H9 (cell line): ENCODE measurements at regions not wholly inside any gene's neighbourhood (a gene's known extent, or its start where the extent isn't known, plus 50 kb on each side); places are given as distances from the start of the nearest gene placed in this dataset.

Experiments
- DNase-seq: peaks from one replicate; pipeline ENCODE4 v3.0.0-alpha.2; 2017
- H2AFZ ChIP-seq: one replicate; pipeline ENCODE4 v1.6.1; 2013; ENCODE audit warnings: mild to moderate bottlenecking, low read length, control low read depth, moderate library complexity
- H2AK5ac ChIP-seq: 2 replicates; pipeline ENCODE4 v1.6.1; 2013; ENCODE audit warnings: low read length, control low read depth, mixed read lengths; ENCODE audit not compliant: insufficient read length
- H2BK120ac ChIP-seq: one replicate; pipeline ENCODE4 v1.6.1; 2013; ENCODE audit warnings: low read depth, mild to moderate bottlenecking, low read length, control low read depth, inconsistent platforms; ENCODE audit not compliant: poor library complexity, severe bottlenecking
- H2BK12ac ChIP-seq: 2 replicates; pipeline ENCODE4 v1.6.1; 2013; ENCODE audit warnings: low read length, control low read depth, mixed read lengths, low read depth; ENCODE audit not compliant: insufficient read length
- H2BK15ac ChIP-seq: 2 replicates; pipeline ENCODE4 v1.6.1; 2013; ENCODE audit warnings: low read depth, low read length, control low read depth
- H2BK20ac ChIP-seq: one replicate; pipeline ENCODE4 v1.6.1; 2013; ENCODE audit warnings: low read depth, mild to moderate bottlenecking, low read length, control low read depth, inconsistent platforms; ENCODE audit not compliant: poor library complexity, severe bottlenecking
- H2BK5ac ChIP-seq: 2 replicates; pipeline ENCODE4 v1.6.1; 2013; ENCODE audit warnings: low read length, control low read depth, mixed read lengths; ENCODE audit not compliant: insufficient read length
- H3K14ac ChIP-seq: 2 replicates; pipeline ENCODE4 v1.6.1; 2013; ENCODE audit warnings: low read length, control low read depth; ENCODE audit not compliant: insufficient read depth
- H3K18ac ChIP-seq: 2 replicates; pipeline ENCODE4 v1.6.1; 2013; ENCODE audit warnings: low read depth, mild to moderate bottlenecking, mixed read lengths, low read length, control low read depth; ENCODE audit not compliant: insufficient read length
- H3K23ac ChIP-seq: 2 replicates; pipeline ENCODE4 v1.6.1; 2013; ENCODE audit warnings: low read length, control low read depth, mixed read lengths, low read depth; ENCODE audit not compliant: insufficient read length
- H3K23me2 ChIP-seq: 2 replicates; pipeline ENCODE4 v1.6.1; 2013; ENCODE audit warnings: low read depth, mild to moderate bottlenecking, mixed read lengths, low read length, control low read depth; ENCODE audit not compliant: insufficient read length, poor library complexity, severe bottlenecking
- H3K27ac ChIP-seq: 2 replicates; pipeline ENCODE4 v1.5.1; 2013; ENCODE audit warnings: low read length, control low read depth, mixed read lengths, low read depth; ENCODE audit not compliant: insufficient read length
- H3K27me3 ChIP-seq: 2 replicates; pipeline ENCODE4 v1.6.1; 2013; ENCODE audit warnings: low read length, control low read depth, inconsistent platforms; ENCODE audit not compliant: insufficient read depth
- H3K4ac ChIP-seq: 2 replicates; pipeline ENCODE4 v1.6.1; 2013; ENCODE audit warnings: low read depth, mild to moderate bottlenecking, control low read depth, inconsistent platforms, low read length, moderate library complexity
- H3K4me1 ChIP-seq: 2 replicates; pipeline ENCODE4 v1.6.1; 2013; ENCODE audit warnings: low read length, control low read depth, inconsistent platforms; ENCODE audit not compliant: insufficient read depth
- H3K4me2 ChIP-seq: 2 replicates; pipeline ENCODE4 v1.6.1; 2013; ENCODE audit warnings: low read length, control low read depth, mixed read lengths; ENCODE audit not compliant: insufficient read length, insufficient read depth
- H3K56ac ChIP-seq: 2 replicates; pipeline ENCODE4 v1.6.1; 2013; ENCODE audit warnings: low read depth, mild to moderate bottlenecking, mixed read lengths, low read length, control low read depth; ENCODE audit not compliant: insufficient read length
- H3K79me1 ChIP-seq: 2 replicates; pipeline ENCODE4 v1.6.1; 2013; ENCODE audit warnings: low read depth, mild to moderate bottlenecking, moderate library complexity, low read length, control low read depth, inconsistent platforms; ENCODE audit not compliant: insufficient read depth, poor library complexity, severe bottlenecking
- H3K79me2 ChIP-seq: 2 replicates; pipeline ENCODE4 v1.6.1; 2013; ENCODE audit warnings: low read length, control low read depth, inconsistent platforms; ENCODE audit not compliant: insufficient read depth
- H3K9ac ChIP-seq: 2 replicates; pipeline ENCODE4 v1.6.1; 2013; ENCODE audit warnings: low read length, control low read depth, mixed read lengths; ENCODE audit not compliant: insufficient read length; ENCODE audit errors: extremely low read depth
- H3K9me3 ChIP-seq: one replicate; pipeline ENCODE4 v1.6.1; 2013; ENCODE audit warnings: low read depth, low read length, inconsistent platforms; ENCODE audit not compliant: control insufficient read depth
- H3T11ph ChIP-seq: one replicate; pipeline ENCODE4 v1.6.1; 2013; ENCODE audit warnings: mild to moderate bottlenecking, low read length, control low read depth, inconsistent platforms
- H4K20me1 ChIP-seq: one replicate; pipeline ENCODE4 v1.6.1; 2013; ENCODE audit not compliant: control insufficient read depth, insufficient read length, insufficient read depth
- H4K5ac ChIP-seq: 2 replicates; pipeline ENCODE4 v1.6.1; 2013; ENCODE audit warnings: low read depth, mild to moderate bottlenecking, mixed read lengths, low read length, control low read depth; ENCODE audit not compliant: insufficient read length
- H4K8ac ChIP-seq: replicated peaks from 2 replicates; pipeline ENCODE4 v1.6.1; 2013; ENCODE audit warnings: low read length, control low read depth, mixed read lengths, low read depth; ENCODE audit not compliant: insufficient read length
- H4K91ac ChIP-seq: 2 replicates; pipeline ENCODE4 v1.6.1; 2013; ENCODE audit warnings: low read depth, mild to moderate bottlenecking, moderate library complexity, mixed read lengths, low read length, control low read depth; ENCODE audit not compliant: insufficient read length
- H3K27ac Mint-ChIP-seq, 3 experiments: 2 replicates in 2 of 3; 3 replicates in 1 of 3; pipeline ENCODE4 v1.8.0; 2020 to 2021; ENCODE audit warnings: mixed read lengths in 3 of 3, mild to moderate bottlenecking in 1 of 3, moderate library complexity in 1 of 3
- H3K27me3 Mint-ChIP-seq: 2 replicates; pipeline ENCODE4 v1.8.0; 2021; ENCODE audit warnings: low read depth, mild to moderate bottlenecking, moderate library complexity, mixed read lengths
- H3K36me3 Mint-ChIP-seq, 3 experiments: 2 replicates in 2 of 3; 3 replicates in 1 of 3; pipeline ENCODE4 v1.8.0; 2020 to 2021; ENCODE audit warnings: low read depth in 3 of 3, mixed read lengths in 3 of 3; ENCODE audit not compliant: insufficient read depth in 1 of 3
- H3K4me1 Mint-ChIP-seq, 2 experiments: 2 replicates each; pipeline ENCODE4 v1.8.0; 2020; ENCODE audit warnings: mixed read lengths in 2 of 2
- H3K4me3 Mint-ChIP-seq, 2 experiments: 2 replicates in 1 of 2; 3 replicates in 1 of 2; pipeline ENCODE4 v1.8.0; 2020 to 2021; ENCODE audit warnings: mild to moderate bottlenecking in 2 of 2, mixed read lengths in 2 of 2, moderate library complexity in 1 of 2
- H3K9me3 Mint-ChIP-seq, 2 experiments: 2 replicates in 1 of 2; 3 replicates in 1 of 2; pipeline ENCODE4 v1.8.0; 2020; ENCODE audit warnings: mild to moderate bottlenecking in 2 of 2, mixed read lengths in 2 of 2, moderate library complexity in 1 of 2
- TF ChIP-seq, protein P1 (sequence below): fragments of 200-600 bp; sonication (generic); conservative IDR thresholded peaks from 3 replicates; pipeline ENCODE4 v1.8.0; 2021; ENCODE audit warnings: antibody characterized with exemption, mild to moderate bottlenecking

DNA sequence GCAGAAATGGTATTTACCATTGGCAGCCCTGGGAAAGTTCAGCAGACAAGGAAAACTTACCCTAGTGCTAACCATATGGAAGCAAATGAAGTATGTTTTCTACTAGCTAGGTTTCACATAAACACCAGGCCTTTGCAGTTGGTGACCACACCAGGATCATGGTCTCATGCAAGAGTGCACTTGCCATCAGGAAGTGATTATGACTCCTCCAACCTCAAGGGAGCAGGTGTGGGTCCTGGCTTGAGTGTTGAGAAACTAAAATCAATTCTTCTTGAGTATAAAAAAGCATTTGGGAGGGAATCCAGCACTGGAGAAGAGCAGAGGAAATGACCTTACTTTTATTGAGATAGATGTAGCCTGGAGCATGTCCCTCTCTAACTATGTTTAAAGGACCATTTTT is 56.8 kb upstream of the SPAG16 start:
- H3K79me2 ChIP-seq, result no peaks in the 10 kb centered on the region
- no peaks in the 10 kb centered on the region for H3K23me2 ChIP-seq
- no peak overlapping the region for H2AK5ac ChIP-seq
- no peak overlapping the region for H3K18ac ChIP-seq
- TF ChIP-seq, protein P1, sequence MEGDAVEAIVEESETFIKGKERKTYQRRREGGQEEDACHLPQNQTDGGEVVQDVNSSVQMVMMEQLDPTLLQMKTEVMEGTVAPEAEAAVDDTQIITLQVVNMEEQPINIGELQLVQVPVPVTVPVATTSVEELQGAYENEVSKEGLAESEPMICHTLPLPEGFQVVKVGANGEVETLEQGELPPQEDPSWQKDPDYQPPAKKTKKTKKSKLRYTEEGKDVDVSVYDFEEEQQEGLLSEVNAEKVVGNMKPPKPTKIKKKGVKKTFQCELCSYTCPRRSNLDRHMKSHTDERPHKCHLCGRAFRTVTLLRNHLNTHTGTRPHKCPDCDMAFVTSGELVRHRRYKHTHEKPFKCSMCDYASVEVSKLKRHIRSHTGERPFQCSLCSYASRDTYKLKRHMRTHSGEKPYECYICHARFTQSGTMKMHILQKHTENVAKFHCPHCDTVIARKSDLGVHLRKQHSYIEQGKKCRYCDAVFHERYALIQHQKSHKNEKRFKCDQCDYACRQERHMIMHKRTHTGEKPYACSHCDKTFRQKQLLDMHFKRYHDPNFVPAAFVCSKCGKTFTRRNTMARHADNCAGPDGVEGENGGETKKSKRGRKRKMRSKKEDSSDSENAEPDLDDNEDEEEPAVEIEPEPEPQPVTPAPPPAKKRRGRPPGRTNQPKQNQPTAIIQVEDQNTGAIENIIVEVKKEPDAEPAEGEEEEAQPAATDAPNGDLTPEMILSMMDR, result no peak
- Mint-ChIP-seq H3K27me3 (no peaks in the 10 kb centered on the region), H3K4me1 (peaks cover 9 to 11% of the 10 kb centered on the region in 2 experiments), H3K36me3 (no peaks in the 10 kb centered on the region), H3K9me3 (no peaks in the 10 kb centered on the region), H3K27ac (no peak overlapping the region), H3K4me3 (no peak overlapping the region)
- no peak overlapping the region for H3K56ac ChIP-seq
- DNase-seq, result no peak
- H3T11ph ChIP-seq, result no peak overlapping the region
- H4K5ac ChIP-seq, result no peak overlapping the region
- H2BK20ac ChIP-seq, result no peak overlapping the region
- H3K14ac ChIP-seq, result no peak overlapping the region
- no peaks in the 10 kb centered on the region for H3K27me3 ChIP-seq
- no peak overlapping the region for H3K9ac ChIP-seq
- H4K20me1 ChIP-seq, result no peaks in the 10 kb centered on the region
- H2BK15ac ChIP-seq, result no peak overlapping the region
- no peaks in the 10 kb centered on the region for H3K9me3 ChIP-seq
- H3K4me2 ChIP-seq, result no peak overlapping the region
- H2BK12ac ChIP-seq, result no peak overlapping the region
- H3K79me1 ChIP-seq, result no peaks in the 10 kb centered on the region
- no peak overlapping the region for H3K4ac ChIP-seq
- H2BK5ac ChIP-seq, result no peak overlapping the region
- H4K91ac ChIP-seq, result no peak overlapping the region
- no peak overlapping the region for H3K27ac ChIP-seq
- no peak overlapping the region for H3K23ac ChIP-seq
- H2AFZ ChIP-seq, result no peak overlapping the region
- no peaks in the 10 kb centered on the region for H3K4me1 ChIP-seq
- no peak overlapping the region for H2BK120ac ChIP-seq
- H4K8ac ChIP-seq, result no peak overlapping the region
